ENCODE measurements at regions not wholly inside any gene's neighbourhood (a gene's known extent, or its start where the extent isn't known, plus 50 kb on each side); places are given as distances from the start of the nearest gene placed in this dataset.
A peak's percentile ranks its signal among the peaks of the same experiment; 100 is the strongest.
"Not testable (repeated sequence)": the region's sequence is repeated elsewhere in the genome, so short reads cannot be mapped to it uniquely, and the experiment has no call there.

- no peak overlapping the region for H3K4me3 Mint-ChIP-seq
- H3K9me3 Mint-ChIP-seq, result peaks cover 12% of the 10 kb centered on the region
- peaks cover 2% of the 10 kb centered on the region for H3K36me3 Mint-ChIP-seq (ENCODE audit: insufficient read depth)
- DNase-seq (no peak), ATAC-seq (no peak)
- no peaks in the 10 kb centered on the region for H3K4me1 Mint-ChIP-seq (ENCODE audit: low read depth)
- H3K27me3 Mint-ChIP-seq (ENCODE audit: low read depth), result no peaks in the 10 kb centered on the region
These were observed 298.9 kb upstream of the TGFBR2 start for GRCh38 chr3:30307372-30307950.

- Mint-ChIP-seq H3K4me3 (no peak overlapping the region), H3K36me3 (ENCODE audit: insufficient read depth) (peaks cover 2% of the 10 kb centered on the region), H3K4me1 (ENCODE audit: low read depth) (no peaks in the 10 kb centered on the region), H3K27me3 (ENCODE audit: low read depth) (no peaks in the 10 kb centered on the region), H3K9me3 (peaks cover 12% of the 10 kb centered on the region)
- ATAC-seq, result no peak
- DNase-seq, result no peak
These were observed 298.3 kb upstream of the TGFBR2 start for GRCh38 chr3:30308131-30308530.

- Mint-ChIP-seq H3K36me3 (ENCODE audit: insufficient read depth) (no peaks in the 10 kb centered on the region), H3K4me1 (ENCODE audit: low read depth) (no peaks in the 10 kb centered on the region), H3K27me3 (ENCODE audit: low read depth) (no peaks in the 10 kb centered on the region), H3K4me3 (no peak overlapping the region), H3K9me3 (peaks cover 8% of the 10 kb centered on the region)
- DNase-seq (no peak), ATAC-seq (no peak)
These were observed 296.1 kb upstream of the TGFBR2 start for GRCh38 chr3:30309961-30310954.

- no peaks in the 10 kb centered on the region for H3K4me1 Mint-ChIP-seq (ENCODE audit: low read depth)
- H3K9me3 Mint-ChIP-seq, result peaks cover 2% of the 10 kb centered on the region
- H3K27me3 Mint-ChIP-seq (ENCODE audit: low read depth), result no peaks in the 10 kb centered on the region
- ATAC-seq, result no peak
- no peaks in the 10 kb centered on the region for H3K36me3 Mint-ChIP-seq (ENCODE audit: insufficient read depth)
- no peak for DNase-seq
- no peak overlapping the region for H3K4me3 Mint-ChIP-seq
These were observed 294.6 kb upstream of the TGFBR2 start for GRCh38 chr3:30311781-30312180.

- H3K36me3 Mint-ChIP-seq (ENCODE audit: insufficient read depth), result no peaks in the 10 kb centered on the region
- H3K9me3 Mint-ChIP-seq, result no peaks in the 10 kb centered on the region
- no peak overlapping the region for H3K4me3 Mint-ChIP-seq
- no peaks in the 10 kb centered on the region for H3K27me3 Mint-ChIP-seq (ENCODE audit: low read depth)
- ATAC-seq (no peak), DNase-seq (no peak)
- H3K4me1 Mint-ChIP-seq (ENCODE audit: low read depth), result no peaks in the 10 kb centered on the region
These were observed 292.6 kb upstream of the TGFBR2 start for GRCh38 chr3:30313840-30314239.

- Mint-ChIP-seq H3K4me3 (no peak overlapping the region), H3K4me1 (ENCODE audit: low read depth) (peaks cover 4% of the 10 kb centered on the region), H3K9me3 (no peaks in the 10 kb centered on the region), H3K27me3 (ENCODE audit: low read depth) (no peaks in the 10 kb centered on the region), H3K36me3 (ENCODE audit: insufficient read depth) (no peaks in the 10 kb centered on the region)
- ATAC-seq, result no peak
- DNase-seq, result no peak
These were observed 291.6 kb upstream of the TGFBR2 start for GRCh38 chr3:30314757-30315325.

- ATAC-seq, result no peak
- Mint-ChIP-seq H3K4me3 (no peak overlapping the region), H3K36me3 (ENCODE audit: insufficient read depth) (no peaks in the 10 kb centered on the region), H3K27me3 (ENCODE audit: low read depth) (no peaks in the 10 kb centered on the region), H3K9me3 (no peaks in the 10 kb centered on the region), H3K4me1 (ENCODE audit: low read depth) (peaks cover 10% of the 10 kb centered on the region)
- DNase-seq, result no peak
These were observed 291.0 kb upstream of the TGFBR2 start for GRCh38 chr3:30315447-30315846.

- DNase-seq (no peak), ATAC-seq (no peak)
- Mint-ChIP-seq H3K9me3 (peaks cover 7% of the 10 kb centered on the region), H3K4me3 (no peak overlapping the region), H3K36me3 (ENCODE audit: insufficient read depth) (peaks cover 2% of the 10 kb centered on the region), H3K27me3 (ENCODE audit: low read depth) (no peaks in the 10 kb centered on the region), H3K4me1 (ENCODE audit: low read depth) (peaks cover 12% of the 10 kb centered on the region)
These were observed 288.8 kb upstream of the TGFBR2 start for GRCh38 chr3:30317561-30317960.

- H3K4me1 Mint-ChIP-seq (ENCODE audit: low read depth), result peaks cover 12% of the 10 kb centered on the region
- H3K27me3 Mint-ChIP-seq (ENCODE audit: low read depth), result no peaks in the 10 kb centered on the region
- peaks cover 2% of the 10 kb centered on the region for H3K36me3 Mint-ChIP-seq (ENCODE audit: insufficient read depth)
- no peak overlapping the region for H3K4me3 Mint-ChIP-seq
- no peak for DNase-seq
- no peak for ATAC-seq
- peaks cover 9% of the 10 kb centered on the region for H3K9me3 Mint-ChIP-seq
These were observed 288.3 kb upstream of the TGFBR2 start for GRCh38 chr3:30318110-30318509.

GRCh38 chr3:30319713-30320112 lies 286.7 kb upstream of the TGFBR2 start:
- Mint-ChIP-seq H3K36me3 (ENCODE audit: insufficient read depth) (peaks cover 2% of the 10 kb centered on the region), H3K9me3 (peaks cover 12% of the 10 kb centered on the region), H3K4me1 (ENCODE audit: low read depth) (peaks cover 12% of the 10 kb centered on the region), H3K4me3 (no peak overlapping the region), H3K27me3 (ENCODE audit: low read depth) (no peaks in the 10 kb centered on the region)
- peak; percentile 20 for DNase-seq
- peak; percentile 84 to 86 for ATAC-seq

- Mint-ChIP-seq H3K36me3 (ENCODE audit: insufficient read depth) (peaks cover 2% of the 10 kb centered on the region), H3K9me3 (peaks cover 12% of the 10 kb centered on the region), H3K4me3 (no peak overlapping the region), H3K4me1 (ENCODE audit: low read depth) (peaks cover 12% of the 10 kb centered on the region), H3K27me3 (ENCODE audit: low read depth) (no peaks in the 10 kb centered on the region)
- no peak for ATAC-seq
- DNase-seq, result no peak
These were observed 286.0 kb upstream of the TGFBR2 start for GRCh38 chr3:30320392-30320791.

- DNase-seq (no peak), ATAC-seq (no peak)
- Mint-ChIP-seq H3K4me3 (no peak overlapping the region), H3K27me3 (ENCODE audit: low read depth) (no peaks in the 10 kb centered on the region), H3K36me3 (ENCODE audit: insufficient read depth) (peaks cover 2% of the 10 kb centered on the region), H3K9me3 (peaks cover 12% of the 10 kb centered on the region), H3K4me1 (ENCODE audit: low read depth) (peaks cover 12% of the 10 kb centered on the region)
These were observed 285.3 kb upstream of the TGFBR2 start for GRCh38 chr3:30321065-30321464.

- not testable (repeated sequence) for H3K4me3 Mint-ChIP-seq; ATAC-seq; H3K27me3 Mint-ChIP-seq (ENCODE audit: low read depth); DNase-seq; H3K36me3 Mint-ChIP-seq (ENCODE audit: insufficient read depth)
- peaks cover 12% of the 10 kb centered on the region for H3K9me3 Mint-ChIP-seq
- H3K4me1 Mint-ChIP-seq (ENCODE audit: low read depth), result peaks cover 14% of the 10 kb centered on the region
These were observed 282.8 kb upstream of the TGFBR2 start for GRCh38 chr3:30323649-30324048.

GRCh38 chr3:30324587-30324986 lies 281.8 kb upstream of the TGFBR2 start:
- H3K4me3 Mint-ChIP-seq, result no peak overlapping the region
- peaks cover 2% of the 10 kb centered on the region for H3K36me3 Mint-ChIP-seq (ENCODE audit: insufficient read depth)
- H3K9me3 Mint-ChIP-seq, result peaks cover 12% of the 10 kb centered on the region
- no peak for ATAC-seq
- no peaks in the 10 kb centered on the region for H3K27me3 Mint-ChIP-seq (ENCODE audit: low read depth)
- H3K4me1 Mint-ChIP-seq (ENCODE audit: low read depth), result peaks cover 12% of the 10 kb centered on the region
- no peak for DNase-seq

GRCh38 chr3:30327976-30328375 lies 278.4 kb upstream of the TGFBR2 start:
- H3K27me3 Mint-ChIP-seq (ENCODE audit: low read depth); ATAC-seq: not testable (repeated sequence)

More at GRCh38 chr3:30327976-30328375, 278.4 kb upstream of the TGFBR2 start:
- peaks cover 20% of the 10 kb centered on the region for H3K4me1 Mint-ChIP-seq (ENCODE audit: low read depth)
- H3K9me3 Mint-ChIP-seq; DNase-seq; H3K4me3 Mint-ChIP-seq; H3K36me3 Mint-ChIP-seq (ENCODE audit: insufficient read depth): not testable (repeated sequence)

Data from activated T-cell treated with anti-CD3 and anti-CD28 coated beads, Interleukin-2, amount 50 U/mL, for 4 hours (primary cell).